ENCODE measurements at regions not wholly inside any gene's neighbourhood (a gene's known extent, or its start where the extent isn't known, plus 50 kb on each side); places are given as distances from the start of the nearest gene placed in this dataset.
"Not testable (repeated sequence)": the region's sequence is repeated elsewhere in the genome, so short reads cannot be mapped to it uniquely, and the experiment has no call there.

DNA sequence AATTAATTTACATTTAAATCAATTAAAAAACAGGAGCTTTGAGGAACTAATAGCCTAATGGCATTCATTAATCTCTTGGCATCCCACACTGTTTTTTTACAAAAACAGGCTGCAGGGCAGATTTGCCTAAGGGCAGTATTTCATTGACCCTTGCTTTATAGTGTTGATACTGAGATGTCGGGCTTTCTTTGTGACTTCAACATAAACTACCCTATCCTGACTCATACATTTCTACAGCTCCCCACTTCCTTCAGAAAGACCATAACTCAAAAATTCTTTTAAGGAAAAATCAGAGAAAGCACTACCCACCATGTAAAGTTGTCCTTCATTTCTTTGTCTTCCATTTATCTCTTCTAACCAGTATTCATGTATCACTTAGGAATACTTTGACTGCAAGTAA is 92.2 kb upstream of the NT5E start:
- DNase-seq (ENCODE audit: low spot score): no peak

DNA sequence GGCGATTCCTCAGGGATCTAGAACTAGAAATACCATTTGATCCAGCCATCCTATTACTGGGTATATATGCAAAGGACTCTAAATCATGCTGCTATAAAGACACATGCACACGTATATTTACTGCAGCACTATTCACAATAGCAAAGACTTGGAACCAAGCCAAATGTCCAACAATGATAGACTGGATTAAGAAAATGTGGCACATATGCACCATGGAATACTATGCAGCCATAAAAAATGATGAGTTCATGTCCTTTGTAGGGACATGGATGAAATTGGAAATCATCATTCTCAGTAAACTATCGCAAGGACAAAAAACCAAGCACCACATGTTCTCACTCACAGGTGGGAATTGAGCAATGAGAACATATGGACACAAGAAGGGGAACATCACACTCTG is 93.1 kb upstream of the NT5E start:
- not testable (repeated sequence) for DNase-seq (ENCODE audit: low spot score)

DNA sequence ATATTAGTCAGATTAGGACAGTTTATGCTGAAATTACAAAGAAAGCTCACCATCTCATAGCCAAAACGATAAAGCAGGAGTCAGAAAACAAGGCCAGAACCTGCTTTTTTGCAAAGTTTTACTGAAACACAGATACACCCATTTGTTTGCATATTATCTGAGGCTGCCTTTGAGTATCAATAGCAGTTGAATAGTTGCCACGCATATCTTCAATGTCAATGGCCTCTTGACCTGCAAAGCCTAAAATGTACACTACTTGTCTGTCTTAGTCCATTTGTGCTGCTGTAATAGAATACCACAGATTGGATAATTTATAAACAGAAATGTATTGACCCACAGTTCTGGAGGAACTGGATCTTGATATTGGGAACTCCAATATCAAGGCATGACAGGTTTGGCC is 94.1 kb upstream of the NT5E start:
- no peak for DNase-seq (ENCODE audit: low spot score)

DNA sequence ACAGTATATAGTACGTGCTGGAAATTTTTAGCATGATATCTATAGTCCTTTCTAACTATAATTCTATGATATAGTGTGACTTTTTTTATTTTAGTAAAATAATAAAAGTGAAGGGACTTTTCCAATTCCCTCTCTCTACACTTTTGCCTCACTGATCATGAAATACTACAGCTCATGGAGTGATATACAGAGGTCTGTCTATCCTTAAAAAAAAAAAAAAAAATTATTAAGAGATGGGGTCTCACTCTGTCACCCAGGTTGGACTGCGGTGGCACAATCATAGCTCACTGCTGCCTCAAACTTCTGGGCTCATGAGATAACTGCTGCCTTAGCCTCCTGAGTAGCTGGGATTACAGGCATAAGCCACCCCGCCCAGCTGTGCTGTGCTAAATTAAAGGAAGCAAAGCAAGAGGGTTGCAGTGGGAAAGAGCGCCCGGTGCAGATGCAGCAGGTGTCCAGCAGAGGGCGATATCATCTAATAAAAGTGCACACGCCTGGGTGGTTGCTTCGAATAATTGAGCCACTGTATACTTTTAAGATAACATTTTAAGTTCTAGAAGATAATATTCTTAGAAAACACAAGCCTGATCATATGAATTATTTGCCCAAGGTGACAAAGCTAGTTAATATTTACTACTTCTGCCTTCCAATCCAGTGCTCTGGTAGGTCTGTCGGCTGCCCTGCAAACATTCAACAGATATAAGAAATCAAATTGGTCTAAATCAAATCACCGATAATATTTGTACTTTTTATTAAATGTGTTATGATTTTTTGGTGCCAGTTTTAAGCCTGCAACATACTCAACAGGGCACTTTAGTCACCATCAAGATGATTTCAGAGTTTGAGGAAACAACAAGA is 94.9 kb upstream of the NT5E start:
- peak; percentile 71 for DNase-seq (ENCODE audit: low spot score)

DNA sequence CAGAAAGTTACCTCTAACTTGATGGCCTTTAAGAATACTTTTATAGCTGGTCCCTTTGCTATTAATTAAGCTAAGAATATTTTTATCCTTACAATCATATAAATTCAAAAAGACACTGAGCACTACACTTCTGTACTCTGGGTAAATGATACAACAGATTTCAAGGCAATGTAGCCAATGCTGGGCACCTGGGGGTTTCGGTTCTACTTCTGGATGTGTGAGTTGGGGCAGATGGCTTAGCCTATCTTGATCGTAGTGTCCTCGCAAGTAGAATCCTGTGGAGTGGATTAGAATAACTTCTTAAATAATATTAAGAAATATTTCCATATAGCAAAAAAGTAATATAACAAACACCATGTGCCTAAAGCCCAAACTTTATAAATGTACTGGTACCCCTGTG is 96.9 kb upstream of the NT5E start:
- no peak for DNase-seq (ENCODE audit: low spot score)

DNA sequence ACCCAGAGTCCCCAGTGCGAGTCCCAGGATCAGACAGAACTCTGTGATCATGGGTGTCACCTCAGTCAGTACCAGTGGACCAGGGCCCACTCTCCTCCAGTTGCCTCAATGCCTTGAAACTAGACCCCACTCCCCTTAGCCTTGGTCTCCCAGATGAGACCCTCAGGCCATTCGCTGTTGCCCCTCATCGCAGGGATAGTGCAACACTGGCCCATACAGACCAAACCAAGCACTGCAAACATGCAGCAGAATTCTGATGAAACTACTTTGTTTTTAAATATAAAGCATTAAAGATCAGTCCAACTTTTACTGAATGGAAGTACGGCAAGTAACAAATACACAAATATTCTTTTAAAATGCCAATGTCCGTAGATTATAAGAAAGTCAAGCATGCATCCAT is 101.2 kb upstream of the NT5E start:
- DNase-seq (ENCODE audit: low spot score): no peak

DNA sequence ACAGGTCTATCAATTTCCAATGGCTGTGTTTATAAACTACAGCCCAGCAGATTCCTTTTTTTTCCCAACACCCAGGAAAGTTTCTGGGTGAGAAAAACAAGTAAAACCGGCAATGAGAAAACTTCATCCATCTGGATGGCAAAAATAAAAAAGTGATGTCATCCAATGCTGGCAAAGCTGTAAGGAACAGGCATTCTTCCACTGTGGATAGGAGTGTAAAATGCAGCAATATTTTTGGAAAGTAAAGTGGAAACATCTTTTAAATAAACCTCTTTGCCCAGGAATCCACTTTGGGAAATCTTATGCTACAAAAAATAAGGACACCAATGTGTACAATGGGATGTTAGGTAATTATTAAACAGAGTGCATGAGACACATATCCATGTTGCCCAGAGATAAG is 102.1 kb upstream of the NT5E start:
- no peak for DNase-seq (ENCODE audit: low spot score)

DNA sequence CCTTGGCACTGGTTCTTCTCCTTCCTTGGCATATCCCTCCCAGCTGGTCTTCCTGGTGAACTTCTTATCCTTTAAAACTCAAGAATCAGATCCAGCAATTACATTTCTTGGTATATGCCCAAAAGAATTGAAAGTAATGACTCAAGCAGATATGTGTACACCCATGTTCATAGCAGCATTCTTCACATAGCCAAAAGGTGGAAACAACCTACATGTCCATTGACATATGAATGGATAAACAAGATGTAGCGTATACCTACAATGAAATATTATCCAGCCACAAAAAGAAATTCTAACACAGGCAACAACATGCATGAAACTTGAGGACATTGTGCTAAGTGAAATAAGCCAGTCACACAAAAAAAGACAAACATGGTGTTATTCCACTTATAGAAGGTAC is 103.7 kb upstream of the NT5E start:
- no peak for DNase-seq (ENCODE audit: low spot score)

DNA sequence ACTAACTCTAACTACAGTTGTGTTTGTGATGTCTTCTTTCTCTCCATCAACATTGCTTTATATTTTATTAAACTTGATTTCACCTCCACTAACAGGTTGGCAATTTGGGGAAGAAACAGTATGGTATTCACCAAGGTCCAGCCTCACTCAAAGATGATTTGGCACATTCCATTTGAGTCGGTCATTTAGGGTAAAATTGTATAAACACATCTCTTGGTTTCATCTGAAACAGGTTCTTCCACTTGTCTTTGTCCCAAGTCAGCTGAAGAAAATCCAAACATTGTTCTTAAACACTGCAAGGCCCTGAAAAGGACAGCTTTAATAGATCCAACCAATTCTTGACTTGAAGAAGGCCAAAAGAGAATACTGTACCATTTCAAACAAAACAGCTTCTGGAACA is 104.9 kb upstream of the NT5E start:
- peak; percentile 61 for DNase-seq (ENCODE audit: low spot score)

DNA sequence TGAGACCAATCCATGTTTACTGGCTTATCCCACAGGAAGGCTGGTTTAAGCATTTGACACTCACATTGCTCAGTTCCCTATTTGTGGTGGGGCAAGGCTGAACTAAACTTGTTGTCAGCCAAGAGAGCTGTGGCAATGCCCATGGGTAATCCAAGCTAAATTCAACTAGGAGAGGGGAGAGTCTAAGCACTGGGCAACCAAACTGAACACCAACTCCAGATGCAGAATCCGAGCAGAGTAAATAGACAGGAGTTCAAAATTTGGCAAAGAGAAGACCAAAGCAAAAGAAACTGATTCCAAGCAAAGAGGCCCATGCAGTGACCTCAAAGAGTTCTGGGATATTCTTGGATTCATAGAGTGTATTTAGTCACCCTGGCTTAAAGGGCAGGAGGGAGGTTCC is 106.5 kb upstream of the NT5E start:
- no peak for DNase-seq (ENCODE audit: low spot score)

DNA sequence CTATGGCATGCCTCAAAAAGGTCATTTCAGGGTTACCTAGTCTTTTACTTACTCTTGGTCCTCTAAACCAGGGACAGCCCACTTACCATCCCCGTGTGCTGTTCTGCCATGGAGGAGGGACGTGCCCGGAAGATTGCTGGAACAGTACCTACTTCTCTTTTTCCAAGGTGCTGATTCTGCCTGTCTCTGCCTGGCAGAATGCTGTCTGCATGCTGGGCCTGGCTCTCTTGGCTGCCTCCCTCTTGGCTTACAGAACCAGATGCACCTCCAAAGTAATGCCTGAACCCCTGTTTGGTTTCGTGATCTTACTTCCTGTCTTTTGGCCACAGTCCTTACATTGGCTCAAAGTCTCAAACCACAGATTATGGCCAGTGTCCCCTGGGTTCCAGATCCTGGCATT is 120.7 kb upstream of the NT5E start:
- DNase-seq (ENCODE audit: low spot score): no peak

DNA sequence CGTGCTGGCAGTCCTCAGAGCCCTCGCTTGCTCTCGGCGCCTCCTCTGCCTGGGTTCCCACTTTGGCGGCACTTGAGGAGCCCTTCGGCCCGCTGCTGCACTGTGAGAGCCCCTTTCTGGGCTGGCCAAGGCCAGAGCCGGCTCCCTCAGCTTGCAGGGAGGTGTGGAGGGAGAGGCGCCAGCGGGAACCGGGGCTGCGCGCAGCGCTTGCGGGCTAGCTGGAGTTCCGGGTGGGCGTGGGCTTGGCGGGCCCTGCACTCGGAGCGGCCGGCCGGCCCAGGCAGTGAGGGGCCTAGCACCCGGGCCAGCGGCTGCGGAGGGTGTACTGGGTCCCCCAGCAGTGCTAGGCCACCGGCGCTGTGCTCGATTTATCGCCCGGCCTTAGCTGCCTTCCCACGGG is 124.1 kb upstream of the NT5E start:
- not testable (repeated sequence) for DNase-seq (ENCODE audit: low spot score)

DNA sequence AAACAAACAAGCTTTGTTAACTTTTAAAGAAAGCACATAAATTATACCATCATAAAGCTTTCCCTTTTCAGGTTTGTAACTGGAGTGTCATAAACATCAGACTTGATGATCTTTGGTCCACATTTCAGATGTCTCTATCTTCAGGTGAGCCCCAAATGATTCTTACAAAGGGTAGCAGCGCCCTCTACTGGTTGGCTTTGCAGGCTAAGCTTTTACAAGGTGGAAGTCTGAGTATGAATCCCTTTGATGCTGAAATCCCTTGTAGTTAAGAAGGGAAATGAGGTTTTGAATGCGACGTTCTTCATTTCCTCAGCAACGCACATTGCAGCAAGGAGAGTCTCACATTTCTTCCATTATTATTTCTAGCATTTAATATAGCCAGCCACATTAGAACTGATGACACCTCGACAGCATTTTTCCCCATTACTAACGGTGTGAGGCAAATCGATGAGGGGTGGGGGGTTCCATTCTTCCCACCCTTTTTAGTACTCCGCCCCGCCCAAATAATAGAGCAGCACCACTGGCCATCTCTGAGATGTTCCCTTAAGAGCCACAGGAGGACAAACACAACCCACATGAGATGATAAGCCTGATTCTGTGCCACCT is 126.3 kb upstream of the NT5E start:
- DNase-seq (ENCODE audit: low spot score): peak; percentile 72

DNA sequence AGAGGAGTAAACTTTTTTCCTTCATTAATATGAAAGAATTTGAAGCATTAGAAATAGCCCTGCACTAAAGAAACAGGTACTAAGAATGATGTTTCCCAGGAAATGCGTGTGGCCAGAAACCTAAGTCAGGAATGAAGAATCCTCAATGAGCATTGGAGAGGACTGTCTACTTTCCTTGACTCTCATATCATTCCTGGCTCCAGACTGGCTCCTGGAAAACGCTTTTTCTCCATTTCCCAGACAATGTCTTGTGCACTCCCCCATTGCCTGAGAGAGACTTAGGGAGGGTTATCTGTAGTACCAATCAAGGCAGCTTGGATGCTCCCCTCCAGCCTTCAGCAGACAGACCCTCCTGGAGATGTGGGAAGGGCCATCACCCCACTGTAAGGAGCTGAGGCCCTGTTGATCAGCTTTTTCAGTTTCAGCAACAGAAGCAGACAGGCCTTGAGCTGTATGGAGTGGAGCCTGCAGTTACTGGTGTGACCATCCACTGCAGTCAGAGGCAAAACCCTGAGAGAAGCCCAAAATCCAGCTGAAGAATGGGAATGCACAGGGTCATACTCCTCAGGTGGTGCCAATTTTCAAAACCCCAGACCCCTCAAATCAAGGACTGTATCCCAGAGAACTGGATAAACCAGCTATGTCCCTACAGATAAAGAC is 127.3 kb upstream of the NT5E start:
- no peak for DNase-seq (ENCODE audit: low spot score)

DNA sequence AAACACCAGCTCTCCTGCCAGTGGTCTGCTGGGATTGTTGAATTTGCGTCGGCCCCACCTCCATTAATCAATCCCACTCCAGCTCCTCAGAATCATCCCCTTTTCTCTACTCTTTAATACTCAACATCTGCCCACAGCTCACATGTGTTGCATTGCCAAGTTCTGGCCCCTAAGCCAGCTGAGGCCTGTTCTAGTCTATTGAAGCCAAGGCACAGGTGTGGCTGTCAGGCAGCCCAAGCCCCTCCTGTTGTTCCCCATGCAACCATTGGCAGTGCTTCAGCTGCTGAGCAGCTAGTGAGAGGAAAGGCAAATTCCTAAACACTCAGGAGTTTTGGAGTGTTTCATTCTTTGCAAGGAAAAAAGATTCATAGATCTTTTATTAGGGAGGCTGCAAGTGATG is 128.0 kb upstream of the NT5E start:
- no peak for DNase-seq (ENCODE audit: low spot score)

DNA sequence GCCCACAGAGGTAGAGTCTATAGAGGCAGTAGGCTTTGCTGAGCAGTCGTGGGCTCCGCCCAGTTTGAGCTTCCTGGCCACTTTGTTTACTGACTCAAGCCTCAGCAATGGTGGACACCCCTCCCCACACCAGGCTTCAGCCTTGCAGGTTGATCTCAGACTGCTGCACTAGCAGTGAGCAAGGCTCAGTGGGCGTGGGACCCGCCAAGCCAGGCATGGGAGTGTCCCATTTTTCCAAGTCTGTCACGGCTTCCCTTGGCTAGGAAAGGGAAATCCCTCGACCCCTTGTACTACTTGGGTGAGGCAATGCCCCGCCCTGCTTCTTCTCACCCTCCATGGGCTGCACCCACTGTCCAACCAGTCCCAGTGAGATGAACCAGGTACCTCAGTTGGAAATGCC is 135.3 kb upstream of the NT5E start:
- no peak for DNase-seq (ENCODE audit: low spot score)

DNA sequence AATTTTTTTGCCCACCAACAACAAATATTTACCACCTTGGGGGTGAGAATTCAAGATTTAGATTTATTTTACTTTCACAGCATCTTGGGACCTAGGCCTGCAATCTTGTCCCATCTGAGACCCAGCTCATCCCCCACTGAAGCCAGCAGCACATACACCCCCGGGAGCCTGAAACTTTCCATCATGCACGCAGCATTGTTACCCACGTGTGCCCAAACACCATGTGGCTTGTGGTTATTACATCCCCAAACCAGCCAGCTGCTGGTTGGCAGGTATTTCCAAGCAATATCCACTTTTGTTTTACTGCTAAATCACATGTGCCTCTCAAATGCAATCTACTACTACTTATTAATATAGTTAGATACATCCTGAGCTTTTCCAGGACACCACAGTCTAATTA is 149.3 kb upstream of the NT5E start:
- DNase-seq (ENCODE audit: low spot score): no peak

DNA sequence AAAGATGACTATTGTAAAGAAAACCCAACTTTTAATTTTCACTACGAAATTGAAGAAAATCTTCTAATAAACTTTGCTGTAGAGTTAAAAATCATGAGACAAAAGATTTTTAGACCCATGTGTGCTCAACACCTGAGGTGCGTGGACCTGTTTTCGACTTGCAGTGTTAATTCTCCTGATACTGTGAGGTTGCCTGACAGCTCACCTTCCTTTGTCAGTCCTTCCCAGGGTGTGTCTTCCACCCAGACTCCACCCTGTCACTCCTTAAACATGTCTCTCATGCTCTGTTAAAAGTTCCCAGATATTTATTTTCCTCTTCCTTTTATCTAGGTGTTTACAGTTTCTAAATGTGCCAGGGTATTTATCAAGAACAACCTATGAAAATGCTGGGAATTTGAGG is 151.3 kb upstream of the NT5E start:
- no peak for DNase-seq (ENCODE audit: low spot score)

DNA sequence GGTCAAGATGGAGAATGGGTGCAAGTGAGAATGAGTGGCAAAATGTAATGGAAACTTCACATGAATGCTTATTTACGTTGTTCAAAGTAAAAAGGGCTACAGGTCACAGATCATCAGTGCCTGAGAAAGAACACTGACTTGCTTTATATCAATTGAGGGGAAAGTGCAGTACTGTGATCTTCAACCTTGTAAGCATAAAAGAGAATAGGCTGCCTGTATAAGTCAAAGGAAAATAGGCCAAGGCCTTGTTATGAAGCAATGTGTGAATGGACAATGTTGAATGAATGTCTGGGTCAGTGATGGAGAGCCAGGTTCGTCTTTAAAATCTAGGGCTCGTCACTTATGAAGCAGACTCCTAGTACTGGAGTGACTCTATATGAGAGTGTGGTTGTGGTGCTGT is 158.6 kb upstream of the NT5E start:
- no peak for DNase-seq (ENCODE audit: low spot score)

DNA sequence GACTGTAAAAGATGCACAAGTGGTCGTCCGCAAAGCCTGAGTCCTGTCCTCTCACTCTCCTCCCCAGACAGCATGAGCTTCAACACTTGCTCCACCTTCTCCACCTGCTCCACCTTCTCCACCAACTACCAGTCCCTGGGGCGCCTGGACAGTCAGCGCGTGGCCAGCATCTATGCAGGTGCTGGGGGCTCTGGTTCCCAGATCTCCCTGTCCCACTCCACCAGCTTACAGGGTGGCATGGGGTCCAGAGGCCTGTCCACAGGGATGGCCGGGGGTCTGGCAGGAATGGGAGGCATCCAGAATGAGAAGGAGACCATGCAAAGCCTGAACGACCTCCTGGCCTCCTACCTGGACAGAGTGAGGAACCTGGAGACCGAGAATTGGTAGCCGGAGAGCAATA is 162.2 kb upstream of the NT5E start:
- no peak for DNase-seq (ENCODE audit: low spot score)

DNA sequence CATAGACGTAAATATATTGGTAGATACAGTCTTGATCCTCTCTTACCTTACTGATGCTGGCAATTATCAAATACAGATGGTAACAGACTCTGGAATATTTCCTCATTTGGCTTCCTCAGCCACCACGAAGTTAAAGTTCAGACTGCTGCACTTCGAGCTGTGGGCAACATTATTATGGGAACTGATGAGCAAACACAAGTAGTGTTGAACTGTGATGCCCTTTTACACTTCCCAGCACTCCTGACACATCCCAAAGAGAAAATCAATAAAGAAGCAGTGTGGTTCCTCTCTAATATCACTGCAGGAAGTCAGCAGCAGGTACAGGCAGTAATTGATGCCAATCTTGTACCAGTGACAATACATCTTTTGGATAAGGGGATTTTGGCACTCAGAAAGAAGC is 162.7 kb upstream of the NT5E start:
- no peak for DNase-seq (ENCODE audit: low spot score)

DNA sequence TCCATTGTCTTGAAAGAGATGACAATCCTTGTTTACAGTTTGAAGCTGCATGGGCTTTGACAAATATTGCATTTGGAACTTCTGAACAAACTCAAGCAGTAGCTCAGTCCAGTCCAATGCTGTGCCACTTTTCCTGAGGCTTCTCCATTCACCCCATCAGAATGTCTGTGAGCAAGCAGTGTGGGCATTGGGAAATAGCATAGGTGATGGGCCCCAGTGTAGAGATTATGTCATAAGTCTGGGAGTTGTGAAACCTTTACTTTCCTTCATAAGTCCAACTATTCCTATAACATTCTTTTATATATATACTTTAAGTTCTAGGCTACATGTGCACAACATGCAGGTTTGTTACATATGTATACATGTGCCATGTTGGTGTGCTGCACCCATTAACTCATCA is 163.4 kb upstream of the NT5E start:
- DNase-seq (ENCODE audit: low spot score): not testable (repeated sequence)

DNA sequence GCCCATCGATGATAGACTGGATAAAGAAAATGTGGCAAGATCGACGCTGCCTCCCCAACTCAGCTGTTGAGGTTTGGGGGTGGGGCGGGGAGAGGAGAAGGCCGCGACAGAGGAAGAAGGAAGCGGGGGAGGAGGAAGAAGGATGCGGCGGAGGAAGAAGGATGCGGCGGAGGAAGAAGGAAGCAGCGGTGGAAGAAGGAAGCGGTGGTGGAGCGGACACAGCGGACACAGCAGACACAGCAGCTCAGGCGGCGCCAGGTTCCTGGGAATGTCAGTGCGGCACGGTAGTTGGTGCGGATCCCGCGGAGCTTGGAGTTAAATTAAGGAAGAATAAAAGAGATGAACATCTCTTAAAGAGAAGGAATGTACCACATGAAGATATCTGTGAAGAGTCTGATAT is 163.9 kb upstream of the NT5E start:
- no peak for DNase-seq (ENCODE audit: low spot score)

DNA sequence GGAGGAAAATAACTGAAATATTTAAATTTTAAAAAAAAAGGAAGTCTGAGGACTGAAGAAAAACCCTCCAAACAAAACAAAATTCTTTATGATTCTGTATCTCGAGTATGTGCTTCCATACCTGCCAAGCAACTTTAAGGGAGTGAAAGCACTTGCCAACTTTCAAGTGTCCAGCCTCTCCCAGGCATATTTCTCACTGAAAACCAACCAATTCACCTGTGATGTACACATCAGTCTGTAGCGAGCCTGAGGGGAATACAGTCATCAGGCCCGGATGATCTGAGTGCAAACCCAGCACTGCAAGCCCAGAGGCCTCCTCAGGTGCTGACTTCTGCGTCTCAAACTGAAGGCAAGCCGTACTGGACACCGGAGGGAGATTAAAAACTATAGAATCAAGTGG is 164.8 kb upstream of the NT5E start:
- DNase-seq (ENCODE audit: low spot score): no peak

Data from kidney tubule cell (primary cell).